ENCODE measurements at regions not wholly inside any gene's neighbourhood (a gene's known extent, or its start where the extent isn't known, plus 50 kb on each side); places are given as distances from the start of the nearest gene placed in this dataset.
"Not testable (repeated sequence)": the region's sequence is repeated elsewhere in the genome, so short reads cannot be mapped to it uniquely, and the experiment has no call there.

DNA sequence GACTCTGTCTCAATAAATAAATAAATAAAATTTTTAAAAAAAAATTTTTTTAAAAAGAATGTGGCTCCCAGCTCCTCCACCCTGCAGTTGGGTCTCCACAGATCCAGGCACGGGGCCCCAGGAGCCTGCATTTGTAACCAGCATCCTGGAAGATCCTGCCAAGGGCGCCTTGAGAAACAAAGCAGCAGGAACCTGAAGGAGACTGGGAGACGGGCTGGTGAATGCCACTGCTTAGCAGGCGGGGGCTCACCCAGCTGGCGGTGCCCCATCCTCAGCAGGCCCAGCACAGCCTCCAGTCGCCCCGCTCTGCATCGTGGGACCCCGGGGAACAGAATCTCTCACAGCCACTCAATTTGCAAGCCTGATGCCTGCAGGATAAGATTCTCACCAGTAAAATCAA is 187.5 kb upstream of the SALL3 start:
- no peak for DNase-seq (ENCODE audit: low read depth in 2 of 2, low spot score in 1 of 2)

DNA sequence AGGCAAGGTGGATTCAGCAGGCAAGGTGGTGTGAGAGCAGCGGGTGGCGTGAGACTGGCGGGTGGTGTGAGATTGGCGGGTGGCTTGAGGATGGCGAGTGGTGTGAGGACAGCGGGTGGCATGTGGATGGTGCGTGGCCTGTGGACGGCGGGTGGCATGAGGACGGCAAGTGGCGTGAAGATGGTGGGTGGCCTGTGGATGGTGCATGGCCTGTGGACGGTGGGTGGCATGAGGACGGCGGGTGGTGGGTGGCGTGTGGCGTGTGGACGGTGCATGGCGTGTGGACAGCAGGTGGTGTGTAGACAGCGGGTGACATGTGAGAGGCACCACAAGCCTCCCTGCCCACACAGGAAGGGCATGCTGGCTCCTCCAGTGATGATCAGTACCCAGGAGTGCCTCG is 186.9 kb upstream of the SALL3 start:
- DNase-seq (ENCODE audit: low read depth in 2 of 2, low spot score in 1 of 2): no peak

GRCh38 chr18:78793313-78794070 is 186.1 kb upstream of the SALL3 start:
- DNase-seq (ENCODE audit: low read depth in 2 of 2, low spot score in 1 of 2): no peak

DNA sequence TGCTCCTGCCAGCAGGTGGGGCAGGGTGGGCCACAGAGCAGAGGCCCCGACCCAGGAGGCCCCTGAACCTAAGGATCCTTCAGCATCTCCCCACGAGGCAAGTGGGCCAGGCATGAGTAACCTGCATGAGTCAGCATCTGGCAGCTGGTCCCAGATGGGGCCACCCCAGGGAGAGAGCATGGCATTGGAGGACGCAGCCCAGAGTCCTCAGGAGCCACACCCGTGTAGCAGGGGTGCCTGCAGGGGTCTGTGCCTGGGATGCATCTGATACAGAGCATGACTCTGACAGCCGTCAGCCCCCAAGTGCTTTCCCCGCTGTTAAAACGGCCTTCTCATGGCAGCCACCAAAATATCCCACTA is 185.6 kb upstream of the SALL3 start:
- DNase-seq (ENCODE audit: low read depth in 2 of 2, low spot score in 1 of 2): no peak

DNA sequence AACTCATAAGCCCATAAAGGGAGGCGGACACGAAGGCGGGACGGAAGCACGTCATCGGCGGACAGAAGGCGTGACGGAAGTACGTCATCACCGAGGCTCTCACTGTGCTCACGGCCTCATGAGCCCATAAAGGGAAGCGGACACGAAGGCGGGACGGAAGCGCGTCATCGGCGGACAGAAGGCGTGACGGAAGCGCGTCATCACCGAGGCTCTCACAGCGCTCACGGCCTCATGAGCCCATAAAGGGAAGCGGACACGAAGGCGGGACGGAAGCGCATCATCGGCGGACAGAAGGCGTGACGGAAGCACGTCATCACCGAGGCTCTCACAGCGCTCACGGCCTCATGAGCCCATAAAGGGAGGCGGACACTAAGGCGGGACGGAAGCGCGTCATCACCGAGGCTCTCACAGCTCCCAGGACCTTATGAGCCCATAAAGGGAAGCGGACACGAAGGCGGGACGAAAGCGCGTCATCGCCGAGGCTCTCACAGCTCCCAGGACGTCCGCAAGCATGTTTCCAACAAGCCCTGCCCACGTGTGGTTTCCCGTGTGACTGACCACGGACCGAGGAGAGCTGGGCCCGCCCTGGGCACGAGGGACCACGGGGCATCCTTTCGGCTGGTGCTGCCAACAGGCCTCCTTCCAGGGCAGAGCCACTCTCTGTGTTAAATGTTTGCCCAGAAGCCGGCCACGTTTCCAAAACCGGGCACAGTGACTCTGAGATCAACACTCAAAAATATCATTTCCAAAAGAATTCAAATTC is 182.7 kb upstream of the SALL3 start:
- no peak for DNase-seq (ENCODE audit: low read depth in 2 of 2, low spot score in 1 of 2)

DNA sequence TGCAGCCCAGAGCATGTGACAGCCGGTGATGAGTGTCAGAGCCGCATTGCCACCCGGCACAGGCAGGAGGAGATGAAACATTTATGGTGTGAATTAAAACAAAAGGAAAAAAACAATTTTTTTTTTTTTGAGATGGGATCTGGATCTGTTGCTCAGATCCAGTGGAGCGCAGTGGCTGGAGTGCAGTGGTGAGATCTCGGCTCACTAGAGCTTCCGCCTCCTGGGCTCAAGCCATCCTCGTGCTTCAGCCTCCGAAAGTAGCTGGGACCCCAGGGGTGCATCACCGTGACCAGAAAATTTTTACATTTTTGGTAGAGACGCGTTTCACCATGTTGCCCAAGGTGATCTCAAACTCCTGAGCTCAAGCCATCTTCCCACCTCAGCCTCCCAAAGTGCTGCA is 182.1 kb upstream of the SALL3 start:
- no peak for DNase-seq (ENCODE audit: low read depth in 2 of 2, low spot score in 1 of 2)

GRCh38 chr18:78798402-78799175 is 181.0 kb upstream of the SALL3 start:
- DNase-seq (ENCODE audit: low read depth in 2 of 2, low spot score in 1 of 2): no peak

DNA sequence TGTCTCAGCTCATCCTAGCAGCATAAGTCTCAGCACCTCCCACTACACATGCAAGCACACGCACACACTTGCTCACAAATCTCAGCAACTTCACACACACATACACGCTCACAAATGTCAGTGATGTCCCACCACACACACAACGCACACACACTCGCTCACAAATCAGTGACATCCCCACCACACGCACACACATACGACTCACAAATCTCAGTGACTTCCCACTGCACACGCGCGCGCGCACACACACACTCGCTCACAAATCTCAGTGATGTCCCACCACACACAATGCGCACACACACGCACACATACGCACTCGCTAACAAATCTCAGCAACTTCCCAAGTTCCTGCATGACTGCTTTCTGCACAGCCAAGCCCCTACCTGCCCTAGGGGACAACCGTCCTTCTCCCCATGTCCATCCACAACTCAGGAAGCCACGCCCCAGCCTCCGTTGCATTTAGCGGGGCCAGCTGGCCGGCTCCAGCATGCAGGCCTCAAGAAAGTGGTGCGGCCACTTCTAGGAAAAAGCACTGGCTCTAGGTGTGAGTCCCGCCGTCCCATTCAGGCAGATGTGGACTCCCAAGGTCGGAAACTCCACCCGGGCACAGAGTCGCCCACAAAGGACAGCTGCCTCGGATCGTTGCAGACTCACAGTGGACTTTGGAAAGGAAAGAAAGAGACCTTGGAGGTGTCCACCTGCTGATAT is 180.1 kb upstream of the SALL3 start:
- DNase-seq (ENCODE audit: low read depth in 2 of 2, low spot score in 1 of 2): no peak

DNA sequence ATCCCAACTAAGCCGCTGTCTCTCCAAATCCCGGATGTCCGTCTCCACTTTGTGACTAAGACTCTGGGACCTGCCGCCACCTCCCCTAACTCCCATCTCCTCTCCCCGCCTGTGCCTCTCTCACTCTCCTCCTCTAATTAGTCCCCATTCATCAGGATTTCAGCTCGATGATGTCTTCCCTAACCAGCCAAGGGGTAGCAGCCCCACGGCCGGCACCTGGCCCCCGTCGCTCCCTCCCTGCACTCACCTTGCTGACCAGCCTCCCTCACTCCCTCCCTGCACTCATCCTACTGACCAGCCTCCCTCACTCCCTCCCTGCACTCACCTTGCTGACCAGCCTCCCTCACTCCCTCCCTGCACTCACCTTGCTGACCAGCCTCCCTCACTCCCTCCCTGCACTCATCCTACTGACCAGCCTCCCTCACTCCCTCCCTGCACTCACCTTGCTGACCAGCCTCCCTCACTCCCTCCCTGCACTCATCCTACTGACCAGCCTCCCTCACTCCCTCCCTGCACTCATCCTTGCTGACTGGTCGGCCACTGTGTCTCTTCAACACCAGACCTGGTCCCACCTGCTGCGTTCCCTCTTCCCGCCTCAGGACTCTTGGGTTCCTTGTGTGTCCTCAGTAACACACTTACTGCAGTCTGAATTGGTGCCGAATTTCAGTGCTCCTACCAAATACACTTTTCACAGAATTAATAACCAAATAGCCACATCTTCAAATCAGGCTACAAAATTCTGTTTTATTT is 179.3 kb upstream of the SALL3 start:
- DNase-seq (ENCODE audit: low read depth in 2 of 2, low spot score in 1 of 2): not testable (repeated sequence)

GRCh38 chr18:78801011-78801410 is 178.6 kb upstream of the SALL3 start:
- no peak for DNase-seq (ENCODE audit: low read depth in 2 of 2, low spot score in 1 of 2)

GRCh38 chr18:78803104-78803503 is 176.5 kb upstream of the SALL3 start:
- DNase-seq (ENCODE audit: low read depth in 2 of 2, low spot score in 1 of 2): no peak

DNA sequence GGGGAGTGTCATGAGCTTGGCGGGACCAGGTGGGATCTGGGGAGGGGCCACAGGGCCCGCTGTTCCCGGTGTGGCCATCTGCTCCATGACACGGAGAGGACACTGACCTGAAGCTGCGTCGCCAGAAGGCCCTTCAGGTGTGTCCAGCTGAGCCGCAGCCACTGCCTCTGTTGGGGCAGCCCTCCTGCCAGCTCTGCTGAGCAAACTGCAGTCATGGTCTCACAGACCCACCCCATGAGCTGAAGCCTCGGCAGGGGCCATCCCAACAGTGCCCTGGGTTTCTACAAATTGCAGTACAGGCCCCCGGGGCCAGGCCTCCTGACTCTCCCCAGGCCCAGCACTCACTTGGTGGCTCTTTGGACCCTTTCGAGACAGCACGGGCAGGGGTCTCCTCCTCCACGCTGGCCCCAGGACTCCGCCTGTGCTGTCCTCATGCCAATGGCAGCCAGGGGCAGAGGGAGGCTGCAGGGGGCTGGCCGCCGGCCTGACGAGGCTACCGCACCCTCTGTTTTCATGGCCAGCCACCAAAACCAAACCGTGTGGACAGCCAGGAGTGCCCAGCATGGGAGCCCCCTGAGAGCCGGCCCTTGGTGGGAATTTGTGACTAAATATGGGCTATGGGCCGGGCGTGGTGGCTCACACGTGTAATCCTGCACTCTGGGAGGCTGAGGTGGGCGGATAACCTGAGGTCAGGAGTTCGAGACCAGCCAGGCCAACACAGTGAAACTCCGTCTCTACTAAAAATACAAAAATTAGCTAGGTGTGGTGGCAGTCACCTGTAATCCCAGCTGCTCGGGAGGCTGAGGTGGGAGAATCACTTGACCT is 175.2 kb upstream of the SALL3 start:
- DNase-seq (ENCODE audit: low read depth in 2 of 2, low spot score in 1 of 2): no peak

GRCh38 chr18:78805840-78806239 is 173.8 kb upstream of the SALL3 start:
- no peak for DNase-seq (ENCODE audit: low read depth in 2 of 2, low spot score in 1 of 2)

DNA sequence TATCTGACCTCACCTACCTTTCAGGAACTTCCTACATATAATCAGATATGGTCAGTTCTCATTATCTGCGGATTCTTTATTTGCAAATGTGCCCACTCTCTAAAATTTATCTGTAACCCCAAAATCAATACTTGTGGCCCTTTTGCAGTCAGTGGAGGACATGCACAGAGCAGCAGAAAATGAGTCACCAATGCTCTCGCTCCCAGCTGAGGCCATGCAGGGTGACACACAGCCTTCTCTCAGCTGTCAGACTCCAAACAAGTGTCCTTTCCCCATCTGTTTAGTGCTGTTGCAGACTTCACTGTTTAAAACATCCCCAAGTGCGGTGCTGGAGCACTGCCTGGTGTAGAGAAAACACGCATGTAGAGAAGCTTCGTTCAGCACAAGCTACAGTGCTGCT is 171.9 kb upstream of the SALL3 start:
- DNase-seq (ENCODE audit: low read depth in 2 of 2, low spot score in 1 of 2): no peak

GRCh38 chr18:78809845-78810244 is 169.8 kb upstream of the SALL3 start:
- no peak for DNase-seq (ENCODE audit: low read depth in 2 of 2, low spot score in 1 of 2)

GRCh38 chr18:78810706-78811105 is 168.9 kb upstream of the SALL3 start:
- DNase-seq (ENCODE audit: low read depth in 2 of 2, low spot score in 1 of 2): no peak

DNA sequence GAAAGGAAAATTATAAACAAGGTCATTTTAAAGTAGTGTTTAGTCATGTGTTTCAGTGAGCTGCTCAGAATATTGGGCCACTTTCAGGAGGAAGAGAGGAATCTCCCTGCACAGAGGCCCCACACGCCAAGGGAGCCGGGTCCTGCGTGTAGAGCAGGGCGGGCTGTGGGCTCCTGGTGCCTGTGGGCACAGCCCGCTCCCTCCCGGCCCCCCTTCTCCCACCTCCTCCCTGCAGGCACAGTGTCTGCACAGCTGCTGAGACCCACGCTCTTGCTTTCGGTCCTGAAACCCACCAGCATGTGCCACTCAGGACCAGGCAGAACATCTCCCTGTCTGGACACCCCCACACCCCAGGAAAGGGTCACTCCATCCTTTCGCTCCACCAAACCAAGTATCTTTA is 167.6 kb upstream of the SALL3 start:
- no peak for DNase-seq (ENCODE audit: low read depth in 2 of 2, low spot score in 1 of 2)

GRCh38 chr18:78813156-78813555 is 166.5 kb upstream of the SALL3 start:
- DNase-seq (ENCODE audit: low read depth in 2 of 2, low spot score in 1 of 2): no peak

DNA sequence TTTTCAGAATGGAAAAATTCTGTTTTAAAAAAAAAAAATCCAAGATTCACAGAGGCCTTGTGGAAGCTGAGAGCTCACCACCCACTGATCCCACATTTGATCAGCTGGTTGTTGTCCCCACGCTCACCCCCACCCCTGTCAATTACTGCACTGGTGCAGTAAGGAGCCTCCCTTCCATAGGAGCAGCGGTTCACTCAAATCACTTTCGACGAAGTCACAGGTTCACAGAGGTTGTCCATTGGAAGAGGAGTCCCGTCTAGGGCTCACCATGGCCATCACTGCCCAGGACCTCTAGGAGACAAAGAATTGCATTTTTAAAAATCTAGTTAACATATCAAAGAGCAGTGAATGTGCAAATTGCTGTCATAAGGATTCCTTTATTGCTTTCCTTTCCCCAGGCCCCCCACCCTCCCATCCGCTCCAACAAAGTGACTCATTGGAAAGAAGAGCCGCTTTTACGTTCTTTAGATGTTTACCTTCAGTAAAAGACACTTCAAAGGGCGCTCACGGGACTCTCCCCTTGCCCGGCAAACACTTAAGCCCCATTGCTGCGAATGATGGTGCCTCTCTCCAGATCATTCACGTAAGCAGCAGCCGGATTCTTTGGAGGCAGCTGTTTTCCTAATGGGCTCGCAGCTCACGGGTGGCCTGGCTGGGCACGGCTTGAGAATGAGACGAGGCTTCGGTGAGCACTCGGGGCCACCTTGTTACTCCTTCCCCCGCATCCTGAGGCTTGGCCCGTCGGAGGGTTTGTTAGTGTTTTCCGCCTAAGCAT is 165.5 kb upstream of the SALL3 start:
- DNase-seq (ENCODE audit: low read depth in 2 of 2, low spot score in 1 of 2): no peak

All from stimulated activated CD8-positive, alpha-beta memory T cell treated with anti-CD3 and anti-CD28 coated beads, Interleukin-4, amount 100 ng/mL, for 1 hour (primary cell).